ENCODE measurements at regions not wholly inside any gene's neighbourhood (a gene's known extent, or its start where the extent isn't known, plus 50 kb on each side); places are given as distances from the start of the nearest gene placed in this dataset.

DNA sequence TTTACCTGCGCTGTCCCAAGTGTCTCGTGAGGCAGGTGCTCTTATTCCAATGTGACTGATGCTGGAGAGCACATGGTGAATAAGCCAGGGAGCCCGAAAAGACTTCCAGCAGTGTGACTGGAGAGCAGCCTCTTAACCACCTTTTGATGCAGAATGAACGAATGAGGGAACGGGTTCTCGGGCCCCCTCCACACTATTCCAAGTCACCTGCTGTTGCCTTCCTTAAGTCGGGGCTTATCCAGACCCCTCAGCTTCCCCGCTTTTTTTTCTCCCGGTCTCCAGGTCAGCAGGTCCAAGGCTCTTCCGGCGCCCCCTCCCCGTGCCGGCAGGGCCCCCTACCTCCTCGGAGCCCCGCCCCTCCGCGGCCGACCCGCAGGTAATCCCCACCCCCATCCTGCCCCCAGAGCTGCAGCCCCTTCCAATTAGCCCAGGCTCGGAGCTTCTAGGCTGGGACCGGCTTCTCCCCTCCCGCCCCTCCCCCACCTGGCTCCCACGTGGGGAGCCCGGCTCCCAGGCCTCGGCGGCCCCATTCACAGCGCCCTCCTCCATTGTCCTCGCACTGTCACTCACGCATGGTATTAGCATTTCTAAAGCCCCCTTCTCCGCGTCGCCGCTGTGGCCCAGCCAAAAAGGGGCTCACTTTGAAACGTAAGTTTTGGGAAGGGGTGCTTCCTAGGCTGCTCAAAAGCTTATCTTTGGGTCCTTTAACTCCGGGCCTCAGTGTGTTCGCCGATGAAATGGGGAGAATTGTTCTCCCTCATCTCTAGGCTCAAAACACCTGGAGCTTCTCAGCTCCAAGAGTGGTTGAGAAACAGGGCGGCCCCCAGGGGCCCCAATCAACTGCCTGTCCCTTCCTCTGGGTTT, 56.2 kb upstream of the PJA1 start:
- Histone ChIP-seq H3K4me3 (no peak overlapping the region), H4K20me1 (ENCODE audit: control insufficient read depth, insufficient read depth) (no peaks in the 10 kb centered on the region), H3K36me3 (ENCODE audit: control insufficient read depth in 2 of 2, insufficient read depth in 2 of 2, low read length in 1 of 2) (no peaks in the 10 kb centered on the region), H2AFZ (ENCODE audit: control insufficient read depth, low read depth, low read length) (no peak overlapping the region), H3K27ac (ENCODE audit: control insufficient read depth, insufficient read depth) (no peak overlapping the region), H3K27me3 (replicated peaks in 1 of 2; ENCODE audit: control insufficient read depth in 2 of 2, insufficient read depth in 2 of 2, low read length in 1 of 2) (no peaks in the 10 kb centered on the region; a peak in 1 of 4 replicates), H3K9me3 (replicated peaks; ENCODE audit: control insufficient read depth, insufficient read depth, low read length) (no peaks in the 10 kb centered on the region), H3K4me1 (ENCODE audit: control insufficient read depth, insufficient read depth, low read length) (no peaks in the 10 kb centered on the region), H3K79me2 (ENCODE audit: control insufficient read depth, insufficient read depth, low read length) (no peaks in the 10 kb centered on the region), H3K9ac (ENCODE audit: control insufficient read depth, insufficient read depth, low read length) (no peak overlapping the region), H3K4me2 (ENCODE audit: control insufficient read depth, insufficient read depth) (no peak overlapping the region)
- TF ChIP-seq E4F1 (IDR thresholded peaks at IDR 0.05; ENCODE audit: borderline replicate concordance, partially characterized antibody) (no peak), IKZF2 (IDR thresholded peaks at IDR 0.05) (no peak), ZBED1 (IDR thresholded peaks at IDR 0.05; ENCODE audit: borderline replicate concordance) (no peak), NR2C1 (IDR thresholded peaks at IDR 0.05) (no peak), CREB1 (IDR thresholded peaks at IDR 0.05; ENCODE audit: low read depth) (no peak), MAX (IDR thresholded peaks at IDR 0.05; ENCODE audit: low read depth, low read length) (no peak), POLR2AphosphoS5 (IDR thresholded peaks at IDR 0.05; ENCODE audit: low read length) (no peak), SUZ12 (IDR thresholded peaks at IDR 0.05; ENCODE audit: unreplicated experiment) (no peak), KAT2A (conservative IDR thresholded peaks at IDR 0.05; ENCODE audit: control insufficient read depth, low read depth, low read length) (no peak), NRF1 (conservative IDR thresholded peaks at IDR 0.05; ENCODE audit: low read depth, low read length) (no peak), RB1 (IDR thresholded peaks at IDR 0.05; ENCODE audit: borderline replicate concordance) (no peak), DPF2 (IDR thresholded peaks at IDR 0.05) (no peak)
- TF ChIP-seq, protein P1, sequence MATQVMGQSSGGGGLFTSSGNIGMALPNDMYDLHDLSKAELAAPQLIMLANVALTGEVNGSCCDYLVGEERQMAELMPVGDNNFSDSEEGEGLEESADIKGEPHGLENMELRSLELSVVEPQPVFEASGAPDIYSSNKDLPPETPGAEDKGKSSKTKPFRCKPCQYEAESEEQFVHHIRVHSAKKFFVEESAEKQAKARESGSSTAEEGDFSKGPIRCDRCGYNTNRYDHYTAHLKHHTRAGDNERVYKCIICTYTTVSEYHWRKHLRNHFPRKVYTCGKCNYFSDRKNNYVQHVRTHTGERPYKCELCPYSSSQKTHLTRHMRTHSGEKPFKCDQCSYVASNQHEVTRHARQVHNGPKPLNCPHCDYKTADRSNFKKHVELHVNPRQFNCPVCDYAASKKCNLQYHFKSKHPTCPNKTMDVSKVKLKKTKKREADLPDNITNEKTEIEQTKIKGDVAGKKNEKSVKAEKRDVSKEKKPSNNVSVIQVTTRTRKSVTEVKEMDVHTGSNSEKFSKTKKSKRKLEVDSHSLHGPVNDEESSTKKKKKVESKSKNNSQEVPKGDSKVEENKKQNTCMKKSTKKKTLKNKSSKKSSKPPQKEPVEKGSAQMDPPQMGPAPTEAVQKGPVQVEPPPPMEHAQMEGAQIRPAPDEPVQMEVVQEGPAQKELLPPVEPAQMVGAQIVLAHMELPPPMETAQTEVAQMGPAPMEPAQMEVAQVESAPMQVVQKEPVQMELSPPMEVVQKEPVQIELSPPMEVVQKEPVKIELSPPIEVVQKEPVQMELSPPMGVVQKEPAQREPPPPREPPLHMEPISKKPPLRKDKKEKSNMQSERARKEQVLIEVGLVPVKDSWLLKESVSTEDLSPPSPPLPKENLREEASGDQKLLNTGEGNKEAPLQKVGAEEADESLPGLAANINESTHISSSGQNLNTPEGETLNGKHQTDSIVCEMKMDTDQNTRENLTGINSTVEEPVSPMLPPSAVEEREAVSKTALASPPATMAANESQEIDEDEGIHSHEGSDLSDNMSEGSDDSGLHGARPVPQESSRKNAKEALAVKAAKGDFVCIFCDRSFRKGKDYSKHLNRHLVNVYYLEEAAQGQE (IDR thresholded peaks at IDR 0.05; ENCODE audit: low read depth, low read length), result no peak
- ChIA-PET RAD21 (ENCODE audit: unreplicated experiment) (interaction anchor here (1.3 to 2.2 kb wide), 2 partner anchors 393 to 399 kb away, joined by 6 to 21 read pairs; partner anchors contain the start of gene EFNB1), POLR2A (no interaction called here), CTCF (interaction anchor here (0.6 to 3.7 kb wide), 13 partner anchors 8 to 399 kb away, joined by 3 to 34 read pairs (median 4); partner anchors contain the start of gene EFNB1), SMC1A (ENCODE audit: uncharacterized antibody, unreplicated experiment) (interaction anchor here (0.7 to 1.9 kb wide), 6 partner anchors 126 to 1024 kb away, joined by 3 to 10 read pairs (median 4); partner anchors contain the start of gene EFNB1)
- DNase-seq (ENCODE audit: low read depth, low spot score) (no peak), ATAC-seq (no peak; the same call in 2 of the 3 replicates), FAIRE-seq (no peak)
- BruUV-seq (replicated peaks), result no TSS peak
- 43% methylated on average over 20 of the region's 38 CpGs for WGBS (ENCODE audit: insufficient coverage, insufficient replicate concordance, low lambda C conversion rate, missing lambda C conversion rate)
- intact Hi-C loops (cut with micrococcal nuclease; ENCODE audit: unreplicated experiment), result loop anchor here (1.0 to 2.0 kb wide), 4 partner anchors 127 to 489 kb away; no protein-coding TSS in a partner anchor
- in situ Hi-C loops (cut with MboI), result no loop called here
